UCSD-AML1 (cell line): ENCODE measurements at regions not wholly inside any gene's neighbourhood (a gene's known extent, or its start where the extent isn't known, plus 50 kb on each side); places are given as distances from the start of the nearest gene placed in this dataset.
A peak's percentile ranks its signal among the peaks of the same experiment; 100 is the strongest.

ENCODE experiments used
- DNase-seq: peaks from one replicate; lab custom pipeline; 2025; ENCODE audit not compliant: unreplicated experiment; lab: John Stamatoyannopoulos, UW

GRCh38 chr1:244952940-244953339 is 88.6 kb upstream of the HNRNPU start:
- DNase-seq: no peak

- DNase-seq: no peak
These were observed 88.1 kb upstream of the HNRNPU start for GRCh38 chr1:244952280-244952933.

GRCh38 chr1:244948416-244948815 is 84.1 kb upstream of the HNRNPU start:
- DNase-seq: no peak

GRCh38 chr1:244945109-244945671 is 80.8 kb upstream of the HNRNPU start:
- no peak for DNase-seq

- DNase-seq: no peak
These were observed 76.8 kb upstream of the HNRNPU start for GRCh38 chr1:244941121-244941520.

GRCh38 chr1:244937099-244937498 is 72.8 kb upstream of the HNRNPU start:
- DNase-seq: no peak

- no peak for DNase-seq
These were observed 56.8 kb upstream of the HNRNPU start for GRCh38 chr1:244920911-244921761.

- DNase-seq: no peak
These were observed 55.3 kb upstream of the HNRNPU start for GRCh38 chr1:244919320-244920282.

- DNase-seq: peak; percentile 33
These were observed 54.3 kb upstream of the HNRNPU start for GRCh38 chr1:244918421-244919319.

GRCh38 chr1:244917073-244917670 is 52.8 kb upstream of the HNRNPU start:
- no peak for DNase-seq

GRCh38 chr1:244915736-244916135 is 51.4 kb upstream of the HNRNPU start:
- no peak for DNase-seq

- DNase-seq: no peak
These were observed 50.4 kb upstream of the HNRNPU start for GRCh38 chr1:244914761-244915160.
